Peyer's patch (tissue), 4 donors: ENCODE measurements at regions not wholly inside any gene's neighbourhood (a gene's known extent, or its start where the extent isn't known, plus 50 kb on each side); places are given as distances from the start of the nearest gene placed in this dataset.

Experiments
- POLR2A ChIP-seq, 2 donors: fragments of 450-650 bp; IDR thresholded peaks; one replicate each; pipeline ENCODE4 v1.5.1; 2017; ENCODE audit warnings: antibody characterized with exemption in 2 of 2, mild to moderate bottlenecking in 2 of 2, moderate library complexity in 2 of 2
- TF ChIP-seq, protein P1 (sequence below), 6 experiments: fragments of 450-650 bp in 4 of 6; fragments of 200-600 bp in 2 of 6; sonication (generic) in 1 of 6; IDR thresholded peaks; one replicate each; pipeline ENCODE4 v1.5.1; 2017 to 2019; ENCODE audit warnings: antibody characterized with exemption in 6 of 6, mild to moderate bottlenecking in 3 of 6, moderate library complexity in 1 of 6

DNA sequence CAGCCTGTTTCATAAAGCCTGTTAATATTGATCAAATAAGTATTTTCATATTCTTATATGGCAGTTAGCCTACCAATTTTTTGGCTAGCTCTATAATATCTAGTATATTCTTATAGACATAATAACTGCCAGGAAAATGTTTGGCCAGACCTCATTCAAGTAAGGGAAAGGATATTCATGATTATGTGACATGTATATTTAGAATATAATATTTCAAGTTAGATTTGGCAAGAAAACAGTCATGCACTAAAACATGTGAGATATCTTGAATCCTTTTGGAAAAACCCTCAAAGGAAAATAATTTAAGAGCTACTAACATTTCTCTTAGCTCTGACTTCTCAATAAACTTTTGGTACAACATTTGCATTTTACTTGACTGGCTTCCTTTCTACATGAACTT lies 694.1 kb downstream of the PLCL1 start:
- TF ChIP-seq, protein P1, sequence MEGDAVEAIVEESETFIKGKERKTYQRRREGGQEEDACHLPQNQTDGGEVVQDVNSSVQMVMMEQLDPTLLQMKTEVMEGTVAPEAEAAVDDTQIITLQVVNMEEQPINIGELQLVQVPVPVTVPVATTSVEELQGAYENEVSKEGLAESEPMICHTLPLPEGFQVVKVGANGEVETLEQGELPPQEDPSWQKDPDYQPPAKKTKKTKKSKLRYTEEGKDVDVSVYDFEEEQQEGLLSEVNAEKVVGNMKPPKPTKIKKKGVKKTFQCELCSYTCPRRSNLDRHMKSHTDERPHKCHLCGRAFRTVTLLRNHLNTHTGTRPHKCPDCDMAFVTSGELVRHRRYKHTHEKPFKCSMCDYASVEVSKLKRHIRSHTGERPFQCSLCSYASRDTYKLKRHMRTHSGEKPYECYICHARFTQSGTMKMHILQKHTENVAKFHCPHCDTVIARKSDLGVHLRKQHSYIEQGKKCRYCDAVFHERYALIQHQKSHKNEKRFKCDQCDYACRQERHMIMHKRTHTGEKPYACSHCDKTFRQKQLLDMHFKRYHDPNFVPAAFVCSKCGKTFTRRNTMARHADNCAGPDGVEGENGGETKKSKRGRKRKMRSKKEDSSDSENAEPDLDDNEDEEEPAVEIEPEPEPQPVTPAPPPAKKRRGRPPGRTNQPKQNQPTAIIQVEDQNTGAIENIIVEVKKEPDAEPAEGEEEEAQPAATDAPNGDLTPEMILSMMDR (IDR thresholded peaks at IDR 0.05): no peak
- no peak for TF ChIP-seq POLR2A (IDR thresholded peaks at IDR 0.05)
